ENCODE measurements at regions not wholly inside any gene's neighbourhood (a gene's known extent, or its start where the extent isn't known, plus 50 kb on each side); places are given as distances from the start of the nearest gene placed in this dataset.
"Not testable (repeated sequence)": the region's sequence is repeated elsewhere in the genome, so short reads cannot be mapped to it uniquely, and the experiment has no call there.

DNA sequence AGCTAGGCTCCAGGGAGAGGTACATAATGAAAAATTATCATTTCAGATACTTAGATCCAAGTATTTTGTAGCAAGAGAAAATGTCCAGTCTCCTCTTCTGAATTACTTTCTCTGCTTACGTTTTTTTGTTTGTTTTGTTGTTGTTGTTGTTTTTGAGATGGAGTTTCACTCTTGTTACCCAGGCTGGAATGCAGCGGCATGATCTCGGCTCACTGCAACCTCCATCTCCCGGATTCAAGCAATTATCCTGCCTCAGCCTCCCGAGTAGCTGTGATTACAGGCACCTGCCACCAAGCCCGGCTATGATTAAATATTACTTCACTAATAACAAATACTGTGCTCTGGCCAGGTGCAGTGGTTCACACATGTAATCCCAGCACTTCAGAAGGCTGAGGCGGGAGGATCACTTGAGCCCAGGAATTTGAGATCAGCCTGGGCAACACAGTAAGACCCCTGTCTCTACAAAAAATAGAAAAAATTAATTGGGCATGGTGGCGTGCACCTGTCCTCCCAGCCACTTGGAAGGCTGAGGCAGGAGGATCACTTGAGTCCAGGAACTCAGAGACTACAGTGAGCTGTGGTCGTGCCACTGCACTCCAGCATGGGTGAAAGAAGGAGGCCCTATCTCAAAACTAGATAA is 155.0 kb upstream of the JARID2 start:
- POLR2A ChIA-PET = no interaction called here
- CTCF ChIA-PET = no interaction called here

DNA sequence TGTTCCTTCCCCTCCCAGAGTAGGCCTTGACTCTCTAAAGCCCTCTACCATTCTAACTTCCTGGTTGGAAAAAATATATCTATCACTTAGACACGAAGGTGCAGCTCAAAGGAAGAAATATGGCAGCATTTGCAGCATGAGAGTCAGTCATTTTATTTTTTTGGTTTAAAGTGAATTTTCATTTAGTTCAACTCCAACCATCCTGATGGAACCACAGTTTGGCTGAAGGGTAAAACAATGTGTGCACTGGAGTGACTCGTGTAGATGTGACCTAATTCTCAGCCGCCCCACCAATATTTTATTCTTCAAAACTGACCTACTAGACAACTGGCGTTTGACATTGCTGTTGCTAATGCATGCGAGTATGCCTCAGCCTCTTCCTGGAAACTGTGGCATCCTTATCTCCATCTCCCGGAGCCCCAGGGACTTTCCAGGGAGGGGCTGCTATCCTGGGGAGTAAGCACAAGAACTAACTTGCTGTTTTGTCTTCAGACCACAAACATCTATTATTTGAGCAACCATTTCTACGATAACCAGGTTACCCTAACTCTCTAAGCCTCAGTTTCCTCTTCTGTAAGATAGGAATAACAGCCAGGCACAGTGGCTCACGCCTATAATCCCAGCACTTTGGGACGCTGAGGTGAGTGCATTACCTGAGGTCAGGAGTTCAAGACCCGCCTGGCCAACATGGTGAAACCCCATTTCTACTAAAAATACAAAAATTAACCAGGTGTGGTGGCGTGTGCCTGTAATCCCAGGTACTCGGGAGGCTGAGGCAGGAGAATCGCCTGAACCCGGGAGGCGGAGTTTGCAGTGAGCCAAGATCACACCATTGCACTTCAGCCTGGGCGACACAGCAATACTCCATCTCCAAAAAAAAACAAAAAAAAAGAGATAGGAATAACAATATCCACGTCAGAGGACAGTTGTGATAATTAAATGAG is 148.7 kb upstream of the JARID2 start:
- POLR2A ChIA-PET = no interaction called here
- CTCF ChIA-PET = no interaction called here

DNA sequence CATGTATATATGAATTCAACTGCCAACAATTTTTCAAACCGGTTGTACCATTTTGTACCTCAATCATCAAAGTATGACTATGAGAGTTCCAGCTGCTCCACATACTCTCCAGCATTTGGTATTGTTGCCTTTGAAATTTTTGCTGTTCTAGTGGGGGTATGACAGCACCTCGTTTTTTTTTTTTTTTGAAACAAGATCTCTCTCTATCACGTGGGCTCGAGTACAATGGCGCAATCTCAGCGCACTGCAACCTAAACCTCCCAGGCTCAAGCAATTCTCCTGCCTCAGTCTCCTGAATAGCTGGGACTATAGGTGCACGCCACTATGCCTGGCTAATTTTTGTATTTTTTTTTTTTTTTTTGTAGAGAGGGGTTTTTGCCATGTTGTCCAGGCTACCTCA is 144.7 kb upstream of the JARID2 start:
- POLR2A ChIA-PET = no interaction called here
- CTCF ChIA-PET = no interaction called here

DNA sequence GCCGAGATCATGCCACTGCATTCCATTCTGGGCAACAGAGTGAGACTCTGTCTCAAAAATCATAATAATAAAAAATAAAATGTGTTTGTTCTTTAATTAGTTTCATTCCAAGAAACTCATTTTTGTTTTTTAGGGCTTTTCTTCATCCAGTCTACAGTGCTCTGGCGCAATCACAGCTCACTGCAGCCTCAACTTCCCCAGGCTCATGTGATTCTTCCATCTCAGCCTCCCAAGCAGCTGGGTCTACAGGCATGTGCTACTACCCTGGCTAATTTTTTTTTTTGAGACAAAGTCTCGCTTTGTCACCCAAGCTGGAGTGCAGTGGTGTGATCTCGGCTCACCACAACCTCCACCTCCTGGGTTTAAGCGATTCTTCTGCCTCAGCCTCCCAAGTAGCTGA is 143.6 kb upstream of the JARID2 start:
- ChIA-PET CTCF (interaction anchor here (0.6 to 0.7 kb wide), 2 partner anchors 22 to 433 kb away, joined by 3 to 4 read pairs; no protein-coding TSS in a partner anchor), POLR2A (no interaction called here)

DNA sequence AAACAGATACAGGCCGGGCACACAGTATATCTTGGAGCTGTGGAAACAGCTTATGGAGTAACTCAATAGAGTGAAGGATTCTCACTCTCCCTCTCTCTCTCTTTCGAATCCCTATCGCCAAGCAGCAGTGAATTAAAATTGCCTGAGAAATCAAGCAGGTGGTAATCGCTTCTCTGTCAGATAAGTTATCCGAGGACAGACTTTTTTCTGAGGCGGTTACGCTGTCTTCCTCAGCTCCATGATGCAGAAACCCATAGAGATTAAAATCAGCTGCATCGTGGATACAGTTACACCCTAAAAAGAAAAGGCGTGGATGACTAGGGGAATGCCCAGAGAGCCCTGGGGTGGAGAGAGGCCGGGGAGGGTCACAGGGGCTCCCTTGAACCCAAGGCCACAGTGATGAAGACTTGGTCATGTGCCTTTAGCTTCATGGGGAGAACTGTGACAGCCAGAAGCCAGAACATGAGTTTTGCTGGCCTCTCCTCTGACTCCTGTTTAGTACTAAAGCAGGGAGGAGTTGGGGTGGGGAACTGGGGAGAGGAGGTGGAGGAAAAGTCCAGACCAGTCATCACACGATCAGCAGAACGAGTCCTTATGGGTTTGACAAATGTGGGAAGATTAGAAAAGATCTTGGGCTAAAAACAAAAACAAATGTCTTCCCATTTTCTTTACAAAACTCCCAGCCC is 138.8 kb upstream of the JARID2 start:
- ChIA-PET POLR2A (no interaction called here), CTCF (no interaction called here)

DNA sequence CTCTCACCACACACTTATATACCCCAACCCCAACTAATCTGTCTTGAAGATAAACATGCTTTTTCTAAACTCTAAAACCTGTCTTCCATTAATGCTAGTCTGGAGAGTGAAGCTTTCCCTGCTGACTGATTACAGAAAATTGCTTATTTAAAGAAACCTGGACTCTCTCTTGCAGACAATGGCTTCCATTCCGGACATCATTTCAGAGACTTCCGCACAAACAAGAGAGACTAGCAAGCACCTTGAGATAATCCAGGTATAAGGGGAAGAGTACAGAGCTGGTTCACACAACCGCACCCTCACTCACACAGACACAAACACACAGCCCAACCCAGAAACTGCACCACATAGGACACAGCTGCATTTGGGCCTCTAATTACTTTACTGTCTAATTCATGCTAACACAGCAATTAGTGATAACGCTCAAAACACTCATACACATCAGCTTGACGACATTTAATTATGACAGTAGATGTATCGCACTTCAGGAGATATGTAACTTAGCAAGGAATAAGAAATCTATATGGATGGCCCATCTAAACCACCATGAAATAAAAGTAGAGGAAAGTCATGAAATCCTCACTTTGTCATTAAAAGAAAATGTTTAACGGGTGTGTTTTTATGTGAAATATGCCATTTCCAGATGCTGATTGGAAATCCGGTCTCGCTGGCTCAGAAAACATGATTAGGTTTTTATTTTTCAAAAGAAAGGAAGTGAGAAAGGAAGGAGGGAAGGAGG is 138.1 kb upstream of the JARID2 start:
- ChIA-PET POLR2A (no interaction called here), CTCF (no interaction called here)

DNA sequence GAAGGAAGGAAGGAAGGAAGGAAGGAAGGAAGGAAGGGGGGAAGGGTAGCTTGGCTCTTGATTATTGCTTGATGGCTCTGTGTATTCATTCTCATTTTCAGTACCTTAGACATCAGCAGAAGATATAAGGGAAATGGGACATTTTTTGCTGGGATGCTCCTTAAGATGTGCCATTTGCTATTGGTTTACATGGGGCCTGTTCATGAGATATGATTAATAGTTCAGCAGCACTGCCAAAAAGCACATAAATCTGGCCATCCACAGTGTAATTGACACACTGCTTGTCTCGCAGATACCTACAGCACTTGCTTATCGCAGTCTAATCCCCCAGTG is 137.5 kb upstream of the JARID2 start:
- CTCF ChIA-PET = no interaction called here
- POLR2A ChIA-PET = no interaction called here

DNA sequence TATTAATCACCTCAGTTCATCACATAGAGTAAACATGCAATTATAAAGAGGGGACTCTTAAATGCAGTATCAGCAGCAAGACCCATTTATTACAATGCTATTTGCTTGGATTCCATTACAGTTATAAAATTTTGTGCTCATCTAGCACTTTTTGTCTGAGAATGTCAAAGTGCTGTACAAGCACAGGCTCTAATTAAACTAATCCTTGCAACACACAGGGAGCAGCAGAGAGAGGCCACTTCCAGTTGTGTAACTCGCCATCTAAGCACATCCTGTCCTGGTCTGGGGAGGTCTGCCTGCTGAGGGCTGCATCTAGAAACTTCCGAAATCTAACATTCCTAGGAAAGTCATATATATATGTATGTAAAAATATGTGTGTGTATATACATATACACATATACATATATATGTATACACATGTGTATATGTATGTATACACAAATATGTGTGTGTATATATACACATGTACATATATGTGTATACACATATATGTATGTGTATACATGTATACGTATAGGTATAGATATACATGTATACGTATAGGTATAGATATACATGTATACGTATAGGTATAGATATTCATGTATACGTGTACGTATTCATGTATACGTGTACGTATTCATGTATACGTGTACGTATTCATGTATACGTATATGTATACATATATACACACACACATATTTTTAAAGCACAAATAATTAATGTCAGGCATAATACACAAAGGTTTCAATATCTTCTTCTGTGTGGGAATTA is 136.4 kb upstream of the JARID2 start:
- ChIA-PET CTCF (no interaction called here), POLR2A (no interaction called here)

DNA sequence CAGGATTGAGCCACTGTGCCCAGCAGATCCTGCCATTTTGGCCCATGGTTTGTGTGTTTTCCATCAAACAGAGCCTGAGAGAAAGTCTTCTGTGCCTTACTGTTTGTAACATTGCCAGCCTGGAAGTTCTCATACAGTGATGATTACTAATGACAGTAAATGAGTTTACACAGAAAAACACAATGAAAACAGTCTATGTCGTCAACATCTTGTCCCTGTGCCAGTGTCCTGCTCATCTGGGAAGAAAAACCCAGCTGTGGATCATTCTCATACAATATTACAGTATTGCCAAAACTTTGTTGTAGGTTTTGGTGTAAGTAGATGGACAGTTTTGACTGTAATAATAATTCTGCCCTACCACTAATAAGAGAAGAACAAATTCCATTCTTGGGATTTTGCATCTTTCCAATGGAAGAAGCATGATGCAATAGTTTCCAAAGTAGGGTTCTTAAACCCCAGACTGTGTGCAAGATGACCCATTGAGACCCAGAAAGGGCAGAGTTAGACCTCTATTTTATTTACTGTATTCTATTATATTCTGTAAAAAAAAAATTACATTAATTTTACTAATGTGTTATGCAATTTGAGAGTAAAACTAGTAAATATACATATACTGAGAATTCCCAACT is 135.0 kb upstream of the JARID2 start:
- CTCF ChIA-PET = no interaction called here
- POLR2A ChIA-PET = no interaction called here

DNA sequence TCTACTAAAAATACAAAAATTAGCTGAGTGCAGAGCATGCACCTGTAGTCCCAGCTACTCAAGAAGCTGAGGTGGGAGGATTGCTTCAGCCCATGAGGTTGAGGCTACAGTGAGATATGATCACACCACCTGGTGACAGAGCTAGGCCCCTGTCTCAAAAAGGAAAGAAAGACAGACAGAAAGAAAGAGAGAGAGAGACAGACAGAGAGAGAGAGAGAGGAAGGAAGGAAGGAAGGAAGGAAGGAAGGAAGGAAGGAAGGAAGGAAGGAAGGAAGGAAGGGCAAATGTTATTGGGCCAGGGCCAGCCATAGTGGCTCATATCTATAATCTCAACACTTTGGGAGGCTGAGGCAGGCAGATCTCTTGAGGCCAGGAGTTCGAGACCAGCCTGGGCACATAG is 134.3 kb upstream of the JARID2 start:
- POLR2A ChIA-PET = interaction anchor here (0.7 kb wide), 1 partner anchor 693 kb away, joined by 4 read pairs; no protein-coding TSS in a partner anchor
- CTCF ChIA-PET = not testable (repeated sequence)

DNA sequence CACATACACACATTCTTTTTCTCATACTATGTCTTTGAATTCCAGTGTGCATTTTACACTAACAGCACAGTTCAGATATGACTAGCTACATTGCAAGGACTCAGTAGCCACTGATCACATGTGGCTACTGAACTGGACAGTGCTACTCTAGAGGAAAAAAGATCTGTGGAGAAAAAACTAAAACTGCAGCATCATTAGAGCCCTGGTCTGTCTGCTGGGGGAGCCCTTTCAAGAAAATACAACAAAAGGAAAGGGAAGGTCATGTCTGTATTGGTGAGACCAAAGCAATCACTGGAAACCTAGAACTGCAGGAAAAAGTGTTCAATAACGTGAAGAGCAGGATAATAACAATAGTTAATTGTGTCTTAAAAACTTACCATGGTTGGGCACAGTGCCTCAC is 132.3 kb upstream of the JARID2 start:
- POLR2A ChIA-PET = no interaction called here
- CTCF ChIA-PET = no interaction called here

DNA sequence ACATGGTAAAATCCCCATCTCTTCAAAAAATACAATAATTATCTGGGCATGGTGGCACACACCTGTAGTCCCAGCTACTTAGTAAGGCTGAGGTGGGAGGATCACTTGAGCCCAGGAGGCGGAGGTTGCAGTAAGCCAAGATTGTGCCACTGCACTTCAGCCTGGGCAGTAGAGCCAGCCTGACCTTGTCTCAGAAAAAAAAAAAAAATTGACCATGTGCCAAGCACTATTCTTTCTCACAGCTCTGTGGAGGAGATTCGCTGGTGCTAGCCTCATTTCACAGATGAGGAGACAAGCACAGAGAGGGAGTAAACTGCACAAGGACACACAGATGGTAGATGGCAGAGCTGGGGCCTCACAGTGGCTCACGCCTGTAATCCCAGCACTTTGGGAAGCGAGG is 131.8 kb upstream of the JARID2 start:
- ChIA-PET POLR2A (no interaction called here), CTCF (no interaction called here)

DNA sequence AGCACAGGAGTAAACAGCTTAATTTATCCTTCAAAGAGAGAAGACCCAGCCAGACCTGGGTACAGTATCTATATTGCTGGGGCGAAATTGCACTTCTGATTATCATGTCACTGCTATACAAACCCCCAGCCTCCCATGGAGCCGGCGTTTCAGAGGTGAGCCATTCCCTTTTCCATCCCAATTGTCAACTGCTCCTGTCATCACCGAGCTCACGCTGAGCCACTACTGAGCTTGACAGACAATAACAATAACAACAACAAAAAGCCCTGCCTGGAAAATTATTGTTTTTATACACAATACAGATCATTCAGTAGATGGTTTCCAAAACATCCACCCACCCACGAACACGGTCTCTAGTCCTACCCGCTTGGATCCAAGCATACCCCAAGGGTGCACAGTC is 129.0 kb upstream of the JARID2 start:
- ChIA-PET POLR2A (no interaction called here), CTCF (no interaction called here)

DNA sequence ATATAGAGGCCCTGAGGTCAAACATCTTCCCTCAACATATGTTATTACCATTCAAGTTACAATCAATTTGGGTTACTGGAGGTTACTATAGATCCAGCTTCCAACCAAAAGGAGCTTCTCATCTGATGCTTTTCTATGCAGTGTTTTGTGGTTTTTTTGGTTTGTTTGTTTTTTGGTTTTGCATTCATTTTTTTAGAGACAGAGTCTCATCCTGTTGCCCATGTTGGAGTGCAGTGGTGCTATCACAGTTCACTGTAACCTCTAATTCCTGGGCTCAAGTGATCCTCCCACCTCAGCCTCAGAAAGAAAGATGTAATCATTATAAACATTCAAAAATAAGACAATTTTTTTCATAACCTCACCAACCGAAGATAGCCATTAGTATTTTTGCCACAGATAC is 124.4 kb upstream of the JARID2 start:
- ChIA-PET POLR2A (no interaction called here), CTCF (no interaction called here)

DNA sequence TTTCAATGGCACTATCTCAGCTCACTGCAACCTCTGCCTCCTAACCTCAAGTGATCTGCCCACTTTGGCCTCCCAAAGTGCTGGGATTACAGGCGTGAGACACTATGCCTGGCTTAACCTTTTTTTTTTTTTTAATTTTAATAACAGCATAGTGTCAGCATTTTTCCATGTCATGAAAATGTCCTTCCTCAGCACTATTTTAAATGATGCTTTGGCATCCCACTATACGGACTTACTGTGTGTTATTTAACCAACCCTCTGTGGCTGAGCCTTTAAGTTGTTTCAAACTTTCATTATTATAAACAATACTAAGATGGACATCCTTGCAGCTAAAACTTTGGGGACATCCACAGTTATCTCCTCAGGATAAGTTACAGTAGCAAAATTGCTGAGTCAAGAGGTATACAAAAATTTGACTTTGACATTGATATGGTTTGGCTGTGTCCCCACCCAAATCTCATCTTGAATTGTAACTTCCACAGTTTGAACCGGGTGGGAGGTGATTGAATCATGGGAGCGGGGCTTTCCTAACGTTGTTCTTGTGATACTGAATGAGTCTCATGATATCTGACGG is 123.8 kb upstream of the JARID2 start:
- ChIA-PET CTCF (interaction anchor here (0.7 kb wide), 1 partner anchor 49 kb away, joined by 3 read pairs; no protein-coding TSS in a partner anchor), POLR2A (no interaction called here)

DNA sequence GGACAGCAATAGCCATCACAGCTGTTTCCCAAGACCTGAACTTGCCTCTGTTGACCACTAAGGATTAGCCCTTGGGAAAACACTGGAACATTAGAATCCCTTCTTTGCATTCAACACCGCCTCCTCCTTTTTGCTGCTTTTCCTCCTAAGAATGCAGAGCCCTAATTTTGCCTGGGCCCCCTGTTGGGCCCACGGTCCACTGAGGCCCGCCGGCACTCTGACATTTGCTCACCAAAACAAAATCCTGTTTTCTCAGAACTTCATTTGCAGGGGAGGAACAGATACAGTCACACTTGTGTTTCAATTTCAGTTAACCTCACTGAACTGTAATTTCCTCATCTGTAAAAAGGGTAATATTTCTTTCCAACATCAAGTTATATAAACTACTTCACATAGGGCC is 116.0 kb upstream of the JARID2 start:
- ChIA-PET POLR2A (no interaction called here), CTCF (no interaction called here)

DNA sequence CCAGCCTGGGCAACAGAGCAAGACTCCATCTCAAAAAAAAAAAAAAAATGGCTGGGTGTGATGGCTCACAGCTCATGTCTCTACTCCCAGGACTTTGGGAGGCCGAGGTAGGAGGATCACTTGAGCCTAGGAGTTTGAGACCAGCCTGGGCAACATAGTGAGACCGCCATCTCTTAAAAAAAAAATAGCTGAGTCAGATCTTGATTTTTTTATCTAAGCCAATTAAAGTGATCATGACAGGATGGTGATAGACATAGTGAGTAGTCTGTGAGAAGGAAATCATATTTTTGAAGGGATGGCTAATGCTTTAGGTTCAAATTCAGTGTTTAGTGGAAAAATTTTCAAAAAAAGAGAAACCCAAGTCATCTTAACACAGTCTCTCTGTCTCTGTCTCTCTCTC is 114.6 kb upstream of the JARID2 start:
- POLR2A ChIA-PET = no interaction called here
- CTCF ChIA-PET = interaction anchor here (0.7 kb wide), 1 partner anchor 576 kb away, joined by 3 read pairs; no protein-coding TSS in a partner anchor

DNA sequence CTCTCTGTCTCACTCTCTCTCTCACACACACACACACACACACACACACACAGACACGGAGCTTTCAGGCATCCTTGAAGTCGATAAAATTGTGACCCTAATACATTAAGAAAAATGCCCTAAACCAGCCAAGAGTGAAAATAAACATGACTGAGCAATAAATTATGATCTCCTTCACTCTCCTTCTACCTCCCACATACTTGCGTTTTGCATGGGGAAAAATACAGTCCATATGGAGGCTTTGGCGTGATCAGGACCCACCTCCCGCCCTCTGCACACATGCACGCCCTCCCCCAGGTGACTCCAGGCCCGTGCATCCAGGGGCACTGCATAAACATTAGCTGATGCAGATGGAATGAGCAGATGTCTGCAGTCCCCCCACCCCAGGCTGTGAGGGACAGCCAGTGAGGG is 114.2 kb upstream of the JARID2 start:
- ChIA-PET POLR2A (no interaction called here), CTCF (interaction anchor here (0.7 kb wide), 1 partner anchor 577 kb away, joined by 3 read pairs; no protein-coding TSS in a partner anchor)

DNA sequence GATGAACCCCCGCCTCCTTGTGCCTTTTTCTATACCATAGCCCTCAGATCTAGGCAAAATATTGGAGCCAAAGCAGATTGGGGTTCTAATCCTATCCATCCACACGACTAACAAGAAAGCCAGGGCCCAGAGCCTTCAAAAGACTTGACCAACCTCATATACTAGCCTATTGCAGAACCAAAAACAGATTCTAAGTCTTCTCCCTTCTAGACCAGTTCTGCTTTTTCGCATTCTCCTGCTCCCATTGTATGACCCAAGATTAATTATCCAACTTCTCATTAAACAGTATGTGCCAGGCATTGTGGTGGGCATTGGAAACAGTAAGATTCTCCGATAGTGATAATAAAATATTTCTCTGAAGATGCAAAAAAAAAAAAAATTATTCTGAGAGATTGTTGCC is 113.7 kb upstream of the JARID2 start:
- ChIA-PET CTCF (no interaction called here), POLR2A (no interaction called here)
